Stimulated activated CD4-positive, alpha-beta T cell treated with anti-CD3 and anti-CD28 coated beads, Interleukin-4, amount 100 ng/mL, for 1 hour (primary cell): ENCODE measurements at regions not wholly inside any gene's neighbourhood (a gene's known extent, or its start where the extent isn't known, plus 50 kb on each side); places are given as distances from the start of the nearest gene placed in this dataset.

Experiments used
- DNase-seq: peaks from one replicate; pipeline ENCODE4 v3.0.0-alpha.2; 2020

DNA sequence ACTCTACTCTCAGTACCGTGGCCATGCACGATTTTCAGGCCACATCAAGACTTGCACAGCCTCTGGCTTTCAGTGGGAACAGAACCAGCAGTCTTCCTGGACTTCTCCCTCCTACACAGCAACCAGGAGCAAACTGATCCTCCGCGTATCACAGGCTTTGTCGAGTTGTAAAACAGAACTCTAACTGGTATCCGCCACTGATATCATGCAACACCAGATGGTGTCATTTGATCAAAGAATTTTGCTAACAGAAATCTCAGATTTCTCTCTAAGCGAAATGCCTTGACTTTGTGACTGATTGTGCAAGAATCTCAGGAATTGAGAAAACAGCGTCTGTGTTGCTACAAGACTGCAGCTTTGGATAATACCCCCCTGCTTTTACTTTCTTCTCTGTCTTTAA is 85.7 kb downstream of the COPS8 start:
- no peak for DNase-seq

DNA sequence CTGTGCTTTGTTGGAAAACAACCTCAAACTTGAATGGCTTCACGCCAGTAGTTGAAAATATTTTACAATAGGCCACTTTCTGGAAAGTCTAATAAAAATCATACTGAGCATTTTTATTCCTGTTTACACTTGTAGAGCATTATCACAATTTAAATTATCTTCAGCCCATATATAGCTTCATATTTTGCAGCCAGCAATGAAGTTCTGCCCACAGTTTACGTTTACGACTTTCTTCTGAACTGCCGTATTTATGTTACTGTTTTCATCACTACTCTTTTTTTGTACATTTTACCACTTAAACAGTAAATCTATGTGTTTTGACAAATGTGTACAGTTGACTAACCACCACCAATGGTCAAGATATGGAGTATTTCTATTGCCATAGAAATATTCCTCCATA is 86.2 kb downstream of the COPS8 start:
- DNase-seq: no peak

DNA sequence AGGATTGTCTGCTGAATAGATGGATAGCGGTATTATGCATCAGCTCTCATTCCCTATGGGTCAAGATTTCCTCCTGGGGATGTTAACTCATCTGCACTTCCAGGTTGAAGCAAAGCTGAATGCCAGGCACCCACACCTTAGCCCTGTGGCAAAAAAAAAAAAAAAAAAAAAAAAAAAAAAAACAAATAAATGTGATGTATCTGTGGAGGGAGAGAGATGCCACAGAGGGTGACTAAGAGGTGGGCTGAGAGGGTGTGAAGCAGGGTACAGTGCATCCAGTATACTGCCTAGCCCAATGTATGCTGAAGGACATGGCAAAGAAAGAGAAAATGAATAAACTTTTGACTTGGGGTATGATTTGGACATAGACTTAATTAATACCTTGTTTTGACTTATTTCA is 91.4 kb downstream of the COPS8 start:
- DNase-seq: no peak

DNA sequence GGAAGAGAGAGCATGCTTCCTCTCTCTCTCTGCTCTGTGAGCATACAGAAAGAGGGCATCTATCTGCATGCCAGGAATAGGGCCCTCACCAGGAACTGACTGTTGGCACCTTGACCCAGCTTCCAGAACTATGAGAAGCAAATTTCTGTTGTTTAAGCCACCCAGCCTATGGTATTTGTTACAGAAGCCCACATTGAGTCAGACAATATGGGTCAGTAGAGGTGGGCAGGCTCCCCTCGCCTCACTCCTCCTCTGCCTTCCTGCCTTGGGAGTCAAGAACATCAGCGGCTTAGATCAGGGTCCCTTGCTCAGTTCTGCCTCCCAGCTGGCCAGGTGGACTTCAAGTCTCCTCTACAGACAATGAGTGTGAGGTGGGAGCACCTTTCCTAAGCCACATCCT is 92.3 kb downstream of the COPS8 start:
- no peak for DNase-seq

DNA sequence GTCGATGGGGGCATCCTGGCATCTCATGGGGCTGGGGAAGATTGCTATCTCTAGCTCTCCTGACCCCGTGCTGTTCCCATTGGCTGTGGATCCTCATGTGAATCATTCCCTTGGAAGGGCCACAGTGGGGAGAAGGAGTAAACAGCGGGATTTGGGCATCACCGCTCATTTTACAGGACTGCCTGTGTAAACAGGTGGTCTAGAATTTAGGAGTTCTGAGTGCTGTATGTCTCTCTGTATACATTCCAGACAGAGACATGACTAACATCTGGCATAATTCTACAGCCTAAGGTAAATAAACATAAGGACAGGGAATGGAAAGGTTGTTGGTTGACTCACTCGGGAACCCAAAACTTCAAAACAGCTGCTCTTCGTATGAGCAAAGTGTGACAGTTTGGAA is 92.7 kb downstream of the COPS8 start:
- DNase-seq: no peak

DNA sequence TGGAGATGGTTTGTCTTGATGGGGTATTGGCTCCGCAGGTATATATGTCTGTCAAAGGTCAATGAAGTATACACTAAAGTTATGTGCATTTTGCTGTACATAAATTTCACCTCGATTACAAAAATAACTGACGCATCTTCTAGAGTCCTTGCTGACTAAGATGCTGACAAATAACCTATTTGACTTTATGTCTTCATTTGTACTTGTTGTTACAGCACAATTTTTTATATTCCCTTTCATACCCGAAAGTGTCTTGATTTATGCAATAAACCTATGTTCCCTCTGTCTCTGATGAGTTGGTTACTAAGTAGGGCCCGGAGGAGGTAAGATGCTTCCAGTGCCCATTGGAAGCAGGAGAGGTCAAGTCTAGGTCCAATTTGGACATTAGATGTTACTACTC is 93.5 kb downstream of the COPS8 start:
- DNase-seq: no peak

DNA sequence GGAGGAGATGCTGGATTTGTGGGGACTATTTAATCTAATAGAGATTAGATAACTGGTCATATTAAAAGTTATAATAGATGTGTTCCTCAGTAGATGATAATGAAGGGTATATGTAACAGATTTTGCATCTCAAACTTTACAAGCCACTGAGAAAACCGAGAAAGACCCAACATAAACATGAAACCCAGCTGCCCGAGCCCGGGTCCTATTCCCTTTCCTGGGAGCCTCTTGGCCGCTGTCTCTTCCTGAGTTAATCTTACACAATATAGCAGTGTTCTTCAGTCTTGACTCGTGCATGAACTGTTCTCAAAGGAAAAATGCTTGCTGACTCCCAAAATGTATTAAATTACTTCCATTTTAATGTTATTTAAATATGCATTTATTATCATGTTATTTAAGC is 94.5 kb downstream of the COPS8 start:
- DNase-seq: no peak

DNA sequence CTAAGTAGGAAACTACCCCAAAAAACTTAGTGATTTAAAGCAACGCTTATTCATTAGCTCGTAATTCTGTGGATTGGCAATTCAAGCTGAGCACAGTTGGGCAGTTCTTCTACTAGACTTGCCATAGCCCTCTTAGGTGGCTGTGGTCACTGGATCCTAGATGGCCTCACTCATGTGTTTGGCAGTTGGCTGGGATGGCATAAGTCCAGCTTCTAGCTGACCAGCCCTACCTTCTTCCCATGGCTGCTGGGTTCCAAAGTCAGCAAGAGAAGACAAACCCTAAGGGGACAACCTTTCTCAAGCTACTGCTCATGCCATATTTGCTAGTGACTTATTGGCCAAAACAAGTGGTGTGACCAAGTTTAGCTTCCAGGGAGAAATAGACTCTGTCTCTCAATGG is 95.3 kb downstream of the COPS8 start:
- no peak for DNase-seq

DNA sequence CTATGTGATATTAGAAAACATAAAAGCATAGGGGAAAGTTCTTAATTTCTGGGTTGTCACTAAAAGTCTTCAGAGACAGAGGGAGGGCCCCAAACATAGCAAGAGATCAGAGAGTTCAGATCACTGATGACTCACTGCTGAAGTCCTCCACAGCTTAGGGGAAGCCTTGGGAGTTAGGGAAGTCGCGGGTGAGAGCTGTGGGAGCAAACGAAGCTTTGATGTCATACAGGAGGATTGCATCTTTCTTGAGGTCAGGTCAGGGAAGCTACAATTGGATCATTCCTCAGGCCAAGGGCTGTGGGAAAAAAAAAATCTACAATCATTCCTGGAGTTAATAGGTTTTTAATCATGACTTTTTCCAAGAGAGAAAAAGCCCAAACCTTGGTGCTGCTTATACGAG is 96.2 kb downstream of the COPS8 start:
- DNase-seq: no peak

DNA sequence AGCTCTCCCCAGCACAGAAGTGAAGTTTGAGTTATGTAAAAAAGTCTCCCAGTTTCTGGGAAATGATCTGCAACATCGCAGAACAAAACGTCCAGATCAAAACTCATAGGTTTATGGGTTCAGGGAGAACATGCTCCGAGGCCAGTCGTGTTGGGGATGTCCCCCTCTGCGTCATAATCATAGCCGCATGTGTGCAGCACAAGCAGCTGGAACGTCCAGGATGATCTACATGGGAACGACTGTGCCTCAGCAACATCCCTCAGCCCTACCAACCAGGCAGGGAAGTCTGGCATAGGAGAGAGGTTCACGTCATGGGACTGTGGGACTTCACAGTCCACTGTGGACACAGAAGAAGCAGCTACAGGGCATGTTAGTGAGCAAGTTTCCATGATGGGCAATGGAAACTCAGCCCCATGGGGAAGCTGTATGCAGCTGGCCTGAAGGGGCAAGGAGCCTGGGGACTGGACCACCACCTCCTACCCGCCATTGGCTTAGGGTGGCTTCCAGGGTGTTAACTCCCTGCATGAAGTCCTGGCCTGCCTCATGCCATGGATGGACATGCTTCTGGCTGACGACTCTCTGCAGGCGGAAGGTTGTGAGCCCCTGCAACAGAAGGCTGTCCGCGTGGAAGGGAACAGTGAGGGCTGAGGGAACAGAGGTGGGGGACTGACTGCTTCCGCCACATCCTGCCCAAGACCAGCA is 96.9 kb downstream of the COPS8 start:
- no peak for DNase-seq

DNA sequence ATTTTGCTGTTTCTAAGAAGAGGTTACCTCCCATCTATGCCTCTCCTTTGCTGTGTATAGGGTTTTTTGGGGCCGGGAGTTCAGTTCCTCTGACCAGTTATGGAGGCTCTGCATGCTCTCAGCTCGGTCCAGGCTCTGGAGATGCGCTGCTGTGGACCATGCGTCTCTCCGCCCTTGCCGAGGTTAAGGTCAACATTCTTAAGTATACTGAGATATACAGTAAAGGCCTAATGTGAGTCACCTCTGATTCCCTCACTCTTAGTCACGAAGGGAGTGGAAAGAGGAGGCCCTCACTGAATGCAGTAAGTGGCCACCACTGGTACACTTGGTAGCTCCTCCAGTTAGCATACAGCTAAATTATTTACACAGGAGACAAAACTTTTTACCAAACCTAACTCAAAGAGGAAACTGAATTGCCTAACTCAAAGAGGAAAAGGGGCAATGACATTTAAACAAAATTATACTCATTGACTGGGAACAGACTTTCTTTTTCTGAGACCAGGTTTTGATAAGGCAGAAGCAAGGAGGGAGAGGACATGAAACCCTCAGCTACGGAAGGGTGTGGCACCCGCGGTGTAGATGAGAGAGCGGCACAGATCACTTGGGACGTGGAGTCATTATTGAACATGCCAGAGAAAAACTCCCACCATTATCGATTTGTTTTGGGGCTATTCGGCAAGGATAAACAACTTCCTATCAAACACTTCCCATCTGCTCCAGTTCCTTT is 98.7 kb downstream of the COPS8 start:
- no peak for DNase-seq

DNA sequence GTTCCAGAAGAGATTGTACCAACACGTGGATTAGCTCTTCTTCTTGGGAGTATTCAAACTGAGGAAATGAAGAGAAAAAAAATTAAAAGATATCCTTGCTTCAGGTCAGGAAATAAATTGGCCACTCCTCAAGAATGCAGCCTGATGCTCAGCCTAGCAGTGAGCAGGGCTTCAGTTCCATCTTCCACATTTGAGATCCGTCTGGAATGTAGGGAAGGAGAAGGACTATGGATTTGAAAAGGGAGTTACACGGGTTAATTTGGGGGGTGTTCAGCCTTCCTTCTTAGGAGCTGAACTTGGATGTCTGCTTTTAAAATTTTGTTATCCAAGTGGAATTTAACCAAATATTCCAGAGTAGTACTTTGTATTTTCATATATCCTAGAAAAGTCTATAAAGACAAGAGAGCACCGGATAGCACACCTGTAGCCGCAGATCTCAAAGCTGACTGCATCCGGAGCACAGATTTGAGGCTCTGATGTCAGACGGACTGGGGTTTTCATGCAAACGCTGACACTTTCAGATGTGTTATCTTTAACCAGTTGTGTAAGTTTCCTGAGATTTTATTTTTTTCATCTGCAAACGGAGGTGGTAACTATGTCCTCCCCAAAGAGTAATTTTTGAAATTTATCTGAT is 99.3 kb downstream of the COPS8 start:
- DNase-seq: no peak

DNA sequence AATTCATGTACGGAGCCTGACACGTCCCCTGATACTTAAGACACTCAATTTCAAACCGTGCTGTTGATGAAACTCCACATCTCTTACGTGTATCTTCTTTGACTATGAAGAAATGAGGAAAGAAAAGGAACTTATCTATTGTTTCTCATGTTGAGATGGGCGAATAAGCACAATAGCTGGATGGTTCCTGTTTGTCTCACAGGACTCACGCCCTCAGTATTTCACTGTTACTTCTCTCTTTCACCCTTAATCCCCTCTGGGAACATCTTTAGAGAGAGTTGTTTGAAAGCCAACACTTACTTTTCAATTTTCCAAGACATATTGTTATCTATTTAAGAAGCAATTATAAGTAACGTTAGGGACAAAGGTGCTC is 99.8 kb downstream of the COPS8 start:
- no peak for DNase-seq

DNA sequence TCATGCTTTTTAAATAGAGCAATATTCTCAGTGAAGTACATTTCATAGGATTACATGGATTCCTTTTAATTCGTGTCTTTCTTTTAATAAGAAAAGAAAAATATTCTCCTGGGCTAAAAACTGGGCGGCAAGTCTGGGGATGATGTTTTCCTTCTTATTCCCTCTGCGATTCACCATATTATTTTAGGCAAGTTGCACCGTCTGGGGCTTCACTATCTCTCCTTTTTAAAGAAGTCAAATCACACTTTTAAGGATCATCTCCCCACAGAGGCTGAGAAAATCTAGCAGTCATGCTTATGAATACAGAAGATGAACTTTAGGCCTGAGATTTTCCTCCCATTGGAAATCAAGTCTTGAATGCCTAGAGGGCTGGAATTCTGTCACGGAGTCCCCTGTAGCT is 104.1 kb downstream of the COPS8 start:
- DNase-seq: no peak

DNA sequence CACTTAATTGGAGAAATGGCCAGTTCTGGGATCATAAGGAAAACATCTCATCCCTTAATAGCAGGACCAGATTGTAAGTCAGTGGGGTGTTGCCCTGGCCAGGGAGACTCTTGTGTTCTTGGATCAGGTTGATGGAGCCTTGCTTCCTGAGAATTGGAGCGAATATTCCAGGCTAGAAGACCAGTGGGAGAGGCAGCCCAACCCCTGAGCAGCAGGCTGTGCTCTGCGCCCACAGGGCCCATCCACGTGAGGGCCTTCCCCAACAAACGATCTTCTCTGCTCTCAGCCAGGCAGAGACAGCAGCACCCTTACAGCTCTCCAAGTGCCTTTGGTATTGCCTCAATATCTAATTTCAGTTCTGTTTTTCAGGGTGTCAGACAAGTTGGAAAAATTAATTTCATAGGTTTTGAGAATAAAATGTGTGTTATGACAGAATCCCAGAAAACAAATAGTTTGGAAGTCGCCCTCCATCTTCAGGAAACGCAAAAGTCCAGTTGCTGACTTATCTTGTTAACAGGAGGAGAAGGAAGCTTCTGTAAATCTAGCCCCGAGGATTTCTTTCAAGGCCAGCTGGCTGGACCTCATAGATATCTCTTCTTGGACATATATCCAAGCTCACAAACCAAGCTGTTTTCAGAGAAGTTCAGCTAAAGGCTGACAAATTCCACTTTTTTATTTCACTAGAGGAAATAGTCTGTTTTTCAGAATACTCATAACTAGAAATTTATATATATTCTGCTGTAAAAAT is 105.5 kb downstream of the COPS8 start:
- no peak for DNase-seq

DNA sequence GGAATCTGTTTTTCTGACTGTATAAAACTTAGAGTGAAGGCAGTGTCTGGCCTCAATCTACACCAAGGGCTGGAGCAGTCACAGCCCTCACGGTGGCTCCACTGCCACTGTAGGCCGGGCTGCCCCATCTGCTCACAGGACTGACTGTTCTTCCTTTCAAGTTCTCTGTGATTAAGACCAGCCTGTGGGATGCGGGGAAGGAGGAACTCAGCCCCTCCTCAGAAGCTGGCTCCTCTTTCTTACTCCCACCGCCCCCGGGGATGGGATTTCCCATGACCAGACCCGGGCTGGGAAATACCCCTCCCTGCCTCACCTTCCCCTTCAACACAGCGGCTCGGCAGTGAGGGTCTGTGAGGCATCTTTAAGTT is 106.0 kb downstream of the COPS8 start:
- no peak for DNase-seq

DNA sequence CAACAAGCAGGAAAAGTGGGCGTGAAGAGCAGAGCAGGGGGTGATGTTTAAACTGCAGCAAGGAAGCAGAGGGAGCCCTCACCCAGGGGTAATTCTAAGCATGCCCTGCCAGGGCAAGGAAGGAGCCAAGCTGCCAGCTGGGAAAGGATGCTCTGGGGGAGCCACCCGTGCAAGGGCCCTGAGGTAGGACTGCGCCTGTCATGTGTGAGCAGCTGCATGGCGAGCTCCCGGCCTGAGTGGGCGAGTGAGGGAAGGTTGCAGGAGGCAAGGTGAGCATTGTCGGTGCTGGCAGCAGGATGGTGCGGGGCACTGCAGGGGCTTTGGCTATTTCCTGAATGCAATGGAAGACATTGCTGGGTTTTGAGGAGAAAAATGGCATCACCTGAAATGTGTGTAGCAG is 107.2 kb downstream of the COPS8 start:
- no peak for DNase-seq

DNA sequence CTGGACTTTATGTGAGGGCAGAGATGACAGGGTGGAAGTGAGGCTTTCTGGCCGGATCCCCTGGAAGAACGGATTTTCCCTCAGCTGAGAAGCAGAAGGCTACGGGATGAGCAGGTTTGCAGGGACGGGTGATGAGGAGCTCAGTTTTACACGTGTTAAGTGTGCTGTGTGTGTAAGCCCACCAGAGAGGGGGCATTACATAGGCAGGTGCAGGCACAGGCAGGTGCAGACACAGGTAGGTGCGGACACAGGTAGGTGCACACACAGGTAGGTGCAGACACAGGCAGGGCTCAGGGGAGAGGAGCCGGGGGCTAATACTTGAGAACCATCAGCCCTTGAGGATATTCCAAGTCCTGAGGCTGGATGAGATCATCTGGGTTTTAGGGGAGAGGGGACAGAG is 107.7 kb downstream of the COPS8 start:
- no peak for DNase-seq

DNA sequence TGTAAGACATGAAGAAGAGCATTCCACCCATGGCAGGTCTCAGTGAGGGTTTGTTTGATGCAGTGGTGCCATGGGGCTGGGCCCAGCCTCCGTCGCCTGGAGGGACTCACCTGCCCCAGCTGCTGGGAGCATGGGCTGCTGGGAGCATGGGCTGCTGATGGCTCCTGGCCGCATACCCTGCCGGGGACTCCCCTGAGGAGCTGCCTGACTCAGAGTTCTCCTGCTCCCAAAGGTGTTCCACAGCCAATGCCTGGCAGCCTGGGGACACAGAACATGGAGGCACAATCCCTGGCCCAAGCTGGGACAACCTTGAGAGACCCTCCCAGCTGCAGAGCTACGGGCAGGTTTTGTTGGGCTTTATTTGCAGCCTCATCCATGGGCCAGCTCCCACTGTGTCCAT is 108.4 kb downstream of the COPS8 start:
- DNase-seq: no peak

DNA sequence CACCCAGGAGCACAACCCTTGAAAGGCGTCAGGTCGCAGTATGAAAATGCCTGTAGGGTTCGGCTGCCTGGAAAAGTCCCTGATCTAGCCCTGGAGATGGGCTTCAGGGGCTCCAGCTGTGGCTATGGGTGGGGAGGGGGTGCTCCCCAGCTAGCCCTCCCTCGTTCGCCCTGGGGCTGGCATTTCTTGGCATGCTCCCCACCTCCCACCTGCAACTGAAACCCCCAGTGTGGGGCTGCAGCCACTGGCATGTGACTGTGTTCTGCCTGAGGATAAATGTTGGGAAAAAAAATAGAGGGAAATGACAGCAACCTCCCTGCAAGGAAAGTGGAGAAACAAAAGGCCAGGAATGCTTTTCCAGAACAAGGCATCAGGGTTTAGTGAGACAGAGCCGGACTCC is 109.2 kb downstream of the COPS8 start:
- no peak for DNase-seq

DNA sequence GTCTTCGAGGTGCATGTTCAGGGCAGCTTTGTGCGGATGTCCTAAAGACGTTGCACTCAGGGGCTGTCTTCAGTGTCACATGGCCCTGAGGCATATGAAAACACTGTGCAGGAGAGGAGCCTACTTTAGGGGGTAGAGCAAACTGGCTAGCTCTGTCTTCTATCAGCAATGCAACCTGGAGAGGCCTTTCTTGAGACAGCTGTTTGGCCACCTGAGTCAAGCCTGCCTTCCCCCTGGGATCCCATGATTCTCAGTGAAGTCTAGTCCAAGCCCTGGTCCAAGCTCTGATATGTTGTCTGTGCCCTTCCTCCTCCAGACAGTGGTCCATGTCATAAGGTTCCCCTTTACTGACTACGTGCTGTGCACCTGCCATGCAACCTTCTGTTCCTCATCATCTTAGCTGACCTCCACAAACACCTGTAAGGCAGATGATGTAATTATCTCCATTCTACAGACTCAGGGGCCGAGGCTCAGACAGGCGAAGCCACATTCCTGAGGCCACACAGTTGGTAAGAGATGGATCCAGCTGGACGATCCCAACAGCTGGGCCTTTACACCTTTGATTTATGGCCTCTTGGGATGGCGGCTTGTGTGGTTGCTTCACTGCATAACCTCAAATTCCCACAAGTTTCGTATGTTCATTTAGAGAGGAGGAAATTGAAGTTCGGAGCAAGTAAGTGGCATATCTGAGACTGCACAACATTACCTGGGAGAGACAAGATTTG is 109.9 kb downstream of the COPS8 start:
- no peak for DNase-seq

DNA sequence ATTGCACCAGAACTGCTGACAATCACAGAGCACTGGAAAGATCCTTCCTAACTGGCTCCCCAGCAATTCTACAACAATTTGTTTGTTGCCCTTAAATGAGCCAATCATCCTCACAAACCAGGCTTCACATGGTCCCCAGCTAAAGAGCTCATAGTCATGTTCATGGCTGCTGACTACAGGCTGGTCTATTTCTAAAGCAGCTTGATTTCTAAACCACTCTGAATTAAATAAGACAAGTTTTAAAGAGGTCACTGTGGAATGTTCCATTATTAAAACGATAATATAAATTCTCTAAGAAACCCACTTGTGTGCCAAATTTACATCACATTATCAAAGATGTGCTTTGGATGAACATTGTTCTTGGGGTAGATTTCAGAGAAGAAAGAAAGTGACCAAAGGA is 110.7 kb downstream of the COPS8 start:
- no peak for DNase-seq
